GM19468 (cell line): ENCODE measurements at regions not wholly inside any gene's neighbourhood (a gene's known extent, or its start where the extent isn't known, plus 50 kb on each side); places are given as distances from the start of the nearest gene placed in this dataset.

Source experiments
- ATAC-seq: cut with Tn5 transposase; IDR thresholded peaks from one replicate; pipeline ENCODE4 v1.9.1; 2021; ENCODE audit warnings: mild to moderate bottlenecking, moderate library complexity, moderate number of reproducible peaks; ENCODE audit not compliant: unreplicated experiment; ENCODE audit errors: extremely low read depth

GRCh38 chr13:97896446-97896845 is 57.0 kb upstream of the IPO5 start:
- ATAC-seq = no peak

- no peak for ATAC-seq
These were observed 51.8 kb upstream of the IPO5 start for GRCh38 chr13:97901716-97902115.
